Activated CD4-positive, alpha-beta T cell treated with anti-CD3 and anti-CD28 coated beads, Interleukin-2, amount 10 ng/mL, durations not matched to agents 7 days and 5 days (primary cell): ENCODE measurements at regions not wholly inside any gene's neighbourhood (a gene's known extent, or its start where the extent isn't known, plus 50 kb on each side); places are given as distances from the start of the nearest gene placed in this dataset.

ENCODE experiments used
- CTCF ChIA-PET: fragments of 350-600 bp; sonication (Branson Sonifier 250); formaldehyde crosslinking; loops from one replicate; lab custom pipeline; 2021; ENCODE audit warnings: antibody characterized with exemption; lab: Charles Lee
- POLR2A ChIA-PET: fragments of 350-600 bp; sonication (Branson Sonifier 250); formaldehyde crosslinking; loops from one replicate; lab custom pipeline; 2021; ENCODE audit warnings: antibody characterized with exemption; lab: Charles Lee
- DNase-seq: peaks from one replicate; pipeline ENCODE4 v3.0.0-alpha.2; 2020
- H3K27ac Mint-ChIP-seq: one replicate; pipeline ENCODE4 v1.8.0; 2021; ENCODE audit warnings: mild to moderate bottlenecking, moderate library complexity, mixed read lengths
- H3K27me3 Mint-ChIP-seq: one replicate; pipeline ENCODE4 v1.8.0; 2021; ENCODE audit warnings: mixed read lengths
- H3K36me3 Mint-ChIP-seq: one replicate; pipeline ENCODE4 v1.8.0; 2021; ENCODE audit warnings: low read depth, mixed read lengths
- H3K4me1 Mint-ChIP-seq: one replicate; pipeline ENCODE4 v1.8.0; 2021; ENCODE audit warnings: mixed read lengths
- H3K4me3 Mint-ChIP-seq: one replicate; pipeline ENCODE4 v1.8.0; 2021; ENCODE audit warnings: mild to moderate bottlenecking, moderate library complexity, mixed read lengths
- H3K9me3 Mint-ChIP-seq: one replicate; pipeline ENCODE4 v1.8.0; 2021; ENCODE audit warnings: mixed read lengths

GRCh38 chr2:238744951-238745350 lies 102.9 kb upstream of the TWIST2 start:
- POLR2A ChIA-PET = no interaction called here
- DNase-seq = no peak
- CTCF ChIA-PET = no interaction called here
- H3K27ac Mint-ChIP-seq = no peak overlapping the region
- H3K27me3 Mint-ChIP-seq = peaks cover 4% of the 10 kb centered on the region
- H3K4me3 Mint-ChIP-seq = no peak overlapping the region
- no peaks in the 10 kb centered on the region for H3K36me3 Mint-ChIP-seq
- no peaks in the 10 kb centered on the region for H3K9me3 Mint-ChIP-seq
- H3K4me1 Mint-ChIP-seq = no peaks in the 10 kb centered on the region

DNA sequence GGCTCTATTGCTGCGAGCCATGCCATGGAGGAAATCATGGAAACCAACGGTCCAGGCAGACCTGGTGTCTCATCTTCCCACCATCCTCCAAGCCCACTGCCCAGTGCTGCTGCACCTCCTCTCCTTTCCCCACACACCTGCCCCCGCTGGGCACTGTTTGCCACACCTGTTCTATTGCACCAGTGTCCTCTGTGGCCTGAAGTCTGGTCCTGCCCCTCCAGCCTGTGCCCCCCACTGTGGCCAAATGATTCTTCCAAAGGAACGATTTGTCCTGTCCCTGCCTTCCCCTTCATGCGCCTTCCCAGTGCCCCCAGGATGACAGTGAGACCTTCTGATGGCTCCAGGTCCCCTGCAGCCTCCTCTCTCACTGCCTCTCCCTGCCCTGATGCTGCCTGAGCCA lies 101.9 kb upstream of the TWIST2 start:
- no peaks in the 10 kb centered on the region for H3K9me3 Mint-ChIP-seq

GRCh38 chr2:238747114-238747513 lies 100.8 kb upstream of the TWIST2 start:
- Mint-ChIP-seq H3K36me3 (no peaks in the 10 kb centered on the region), H3K4me1 (no peaks in the 10 kb centered on the region), H3K4me3 (no peak overlapping the region), H3K27me3 (peaks cover 4% of the 10 kb centered on the region), H3K27ac (no peak overlapping the region), H3K9me3 (no peaks in the 10 kb centered on the region)
- POLR2A ChIA-PET = no interaction called here
- CTCF ChIA-PET = interaction anchor here (0.6 kb wide), 1 partner anchor 19 kb away, joined by 3 read pairs; no protein-coding TSS in a partner anchor
- DNase-seq = no peak

More for the DNA sequence above, 101.9 kb upstream of the TWIST2 start:
- POLR2A ChIA-PET = no interaction called here
- Mint-ChIP-seq H3K4me1 (no peaks in the 10 kb centered on the region), H3K27ac (no peak overlapping the region), H3K36me3 (no peaks in the 10 kb centered on the region), H3K4me3 (no peak overlapping the region), H3K27me3 (peaks cover 4% of the 10 kb centered on the region)
- no peak for DNase-seq
- CTCF ChIA-PET = no interaction called here

GRCh38 chr2:238747557-238747956 lies 100.3 kb upstream of the TWIST2 start:
- Mint-ChIP-seq H3K27me3 (peaks cover 4% of the 10 kb centered on the region), H3K27ac (no peak overlapping the region), H3K4me3 (no peak overlapping the region), H3K4me1 (no peaks in the 10 kb centered on the region), H3K9me3 (no peaks in the 10 kb centered on the region), H3K36me3 (no peaks in the 10 kb centered on the region)
- ChIA-PET CTCF (no interaction called here), POLR2A (no interaction called here)
- DNase-seq = no peak

- H3K27ac Mint-ChIP-seq = no peak overlapping the region
- no peaks in the 10 kb centered on the region for H3K4me1 Mint-ChIP-seq
- peaks cover 4% of the 10 kb centered on the region for H3K27me3 Mint-ChIP-seq
- H3K4me3 Mint-ChIP-seq = no peak overlapping the region
- DNase-seq = no peak
- POLR2A ChIA-PET = no interaction called here
- CTCF ChIA-PET = no interaction called here
- no peaks in the 10 kb centered on the region for H3K36me3 Mint-ChIP-seq
- H3K9me3 Mint-ChIP-seq = no peaks in the 10 kb centered on the region
Observed at GRCh38 chr2:238750212-238750904, 97.5 kb upstream of the TWIST2 start.

- ChIA-PET POLR2A (no interaction called here), CTCF (no interaction called here)
- no peak for DNase-seq
- Mint-ChIP-seq H3K4me1 (no peaks in the 10 kb centered on the region), H3K4me3 (no peak overlapping the region), H3K27me3 (peaks cover 6% of the 10 kb centered on the region), H3K36me3 (no peaks in the 10 kb centered on the region), H3K9me3 (no peaks in the 10 kb centered on the region), H3K27ac (no peak overlapping the region)
Observed at GRCh38 chr2:238754259-238754658, 93.6 kb upstream of the TWIST2 start.

- CTCF ChIA-PET = no interaction called here
- no peaks in the 10 kb centered on the region for H3K4me1 Mint-ChIP-seq
- peaks cover 6% of the 10 kb centered on the region for H3K27me3 Mint-ChIP-seq
- POLR2A ChIA-PET = no interaction called here
- H3K4me3 Mint-ChIP-seq = no peak overlapping the region
- DNase-seq = no peak
- no peak overlapping the region for H3K27ac Mint-ChIP-seq
- H3K36me3 Mint-ChIP-seq = no peaks in the 10 kb centered on the region
- no peaks in the 10 kb centered on the region for H3K9me3 Mint-ChIP-seq
Observed at GRCh38 chr2:238761868-238762267, 86.0 kb upstream of the TWIST2 start.

DNA sequence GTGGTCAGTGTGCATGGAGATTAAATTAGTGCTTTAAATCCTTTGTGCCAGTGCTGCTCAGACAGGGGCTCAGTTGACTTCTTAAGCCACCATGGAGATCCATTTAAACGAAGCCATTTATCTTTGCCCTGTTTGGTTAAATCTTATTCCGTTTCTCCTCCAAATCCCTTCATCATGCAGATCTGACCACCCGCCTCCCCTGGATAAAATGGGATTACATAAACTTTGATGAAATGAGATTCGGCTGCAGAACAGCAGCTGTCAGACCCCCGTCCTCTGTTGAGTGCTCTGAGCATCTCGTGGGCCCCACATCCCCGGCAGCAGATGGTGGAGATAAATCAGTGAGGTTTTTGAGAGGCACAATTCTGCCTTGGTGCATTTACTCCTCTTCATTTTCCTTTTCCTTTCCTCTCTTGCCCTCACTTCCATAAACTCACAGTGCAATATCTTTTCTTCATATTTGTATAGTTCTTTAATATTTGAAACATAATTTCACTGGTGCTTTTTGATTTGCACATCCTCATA lies 84.4 kb upstream of the TWIST2 start:
- no peaks in the 10 kb centered on the region for H3K36me3 Mint-ChIP-seq
- CTCF ChIA-PET = no interaction called here
- H3K4me3 Mint-ChIP-seq = no peak overlapping the region
- H3K4me1 Mint-ChIP-seq = no peaks in the 10 kb centered on the region
- no peak overlapping the region for H3K27ac Mint-ChIP-seq
- POLR2A ChIA-PET = no interaction called here
- H3K9me3 Mint-ChIP-seq = no peaks in the 10 kb centered on the region
- peaks cover 7% of the 10 kb centered on the region for H3K27me3 Mint-ChIP-seq
- no peak for DNase-seq

DNA sequence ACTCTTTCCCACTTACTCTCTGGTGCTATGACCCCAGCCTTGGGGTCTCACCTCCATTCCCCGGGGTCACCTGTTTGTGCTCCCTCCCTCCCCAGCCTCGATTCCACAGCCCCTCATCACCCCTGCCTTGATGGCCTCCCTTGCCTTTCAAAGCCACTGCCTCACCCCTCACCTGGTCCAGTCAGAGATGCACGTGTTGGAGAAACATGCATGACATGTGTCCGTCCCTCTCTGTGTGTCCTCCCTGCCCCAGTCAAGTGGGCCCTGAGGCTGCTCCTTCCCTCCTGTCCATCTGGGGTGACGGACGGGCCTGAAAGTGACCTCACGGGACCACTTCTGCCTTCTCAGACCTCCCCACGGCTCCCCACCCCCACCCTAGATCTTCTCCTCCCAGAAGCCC lies 82.3 kb upstream of the TWIST2 start:
- Mint-ChIP-seq H3K4me3 (no peak overlapping the region), H3K9me3 (no peaks in the 10 kb centered on the region), H3K27me3 (peaks cover 20% of the 10 kb centered on the region), H3K36me3 (no peaks in the 10 kb centered on the region), H3K27ac (no peak overlapping the region), H3K4me1 (no peaks in the 10 kb centered on the region)
- ChIA-PET CTCF (no interaction called here), POLR2A (no interaction called here)
- no peak for DNase-seq

DNA sequence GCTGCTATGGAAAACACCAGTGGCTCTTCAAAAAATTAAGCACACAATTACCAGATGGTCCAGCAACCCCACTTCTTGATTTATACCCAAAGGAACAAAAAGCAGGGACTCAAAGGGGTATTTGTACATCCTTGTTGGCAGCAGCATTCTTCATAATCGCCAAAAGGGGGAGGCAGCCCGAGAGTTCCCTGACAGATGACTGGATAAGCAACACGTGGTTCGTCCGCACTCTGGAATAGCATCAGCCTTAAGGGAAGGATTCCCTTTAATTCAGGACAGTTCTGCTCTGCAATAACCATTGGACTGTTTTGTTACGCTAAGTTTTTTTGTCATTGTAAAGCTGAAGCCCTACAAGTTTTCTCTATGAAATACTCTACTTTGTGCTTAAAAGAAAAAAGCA lies 76.7 kb upstream of the TWIST2 start:
- Mint-ChIP-seq H3K27ac (no peak overlapping the region), H3K4me3 (no peak overlapping the region), H3K9me3 (no peaks in the 10 kb centered on the region), H3K36me3 (no peaks in the 10 kb centered on the region), H3K27me3 (peaks cover 18% of the 10 kb centered on the region), H3K4me1 (no peaks in the 10 kb centered on the region)
- ChIA-PET CTCF (no interaction called here), POLR2A (no interaction called here)
- no peak for DNase-seq

GRCh38 chr2:238771639-238772038 lies 76.2 kb upstream of the TWIST2 start:
- no peaks in the 10 kb centered on the region for H3K9me3 Mint-ChIP-seq

DNA sequence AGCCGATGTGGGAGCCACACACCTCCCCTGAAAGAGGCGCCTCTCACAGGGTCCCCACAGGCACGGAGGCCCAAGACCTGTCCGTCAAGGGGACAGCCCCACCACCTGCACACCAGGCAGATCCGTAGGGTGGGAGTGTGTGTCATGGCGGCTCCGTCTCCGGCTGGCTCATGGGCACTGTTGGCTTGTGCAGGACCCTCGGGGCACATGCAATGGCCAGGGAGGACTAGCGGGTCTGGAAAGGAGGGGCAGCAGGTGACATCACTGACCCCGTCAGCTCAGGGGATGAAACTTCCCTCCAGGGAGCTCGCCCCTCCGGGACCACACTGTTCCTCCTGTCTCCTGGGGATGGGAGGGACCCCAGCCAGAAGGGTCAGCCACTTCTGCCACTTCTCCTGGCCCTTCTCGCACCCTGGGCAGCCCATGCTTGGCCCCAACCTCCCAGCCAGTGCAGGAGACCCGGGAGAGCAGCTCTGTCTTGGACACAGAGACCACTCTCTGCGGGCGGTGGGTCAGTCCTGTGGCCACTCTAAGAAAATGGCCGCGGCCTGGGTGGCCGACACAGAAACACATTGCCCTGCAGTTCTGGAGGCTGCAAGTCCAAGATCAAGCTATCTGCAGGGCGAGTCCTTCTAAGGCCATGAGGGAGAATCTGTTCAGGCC lies 75.1 kb upstream of the TWIST2 start:
- DNase-seq = no peak
- ChIA-PET CTCF (interaction anchor here (1.1 kb wide), 1 partner anchor 205 kb away, joined by 3 read pairs; no protein-coding TSS in a partner anchor), POLR2A (no interaction called here)
- Mint-ChIP-seq H3K9me3 (no peaks in the 10 kb centered on the region), H3K4me1 (no peaks in the 10 kb centered on the region), H3K36me3 (no peaks in the 10 kb centered on the region), H3K4me3 (no peak overlapping the region), H3K27me3 (peaks cover 18% of the 10 kb centered on the region), H3K27ac (no peak overlapping the region)

More at GRCh38 chr2:238771639-238772038, 76.2 kb upstream of the TWIST2 start:
- peaks cover 18% of the 10 kb centered on the region for H3K27me3 Mint-ChIP-seq
- no peak overlapping the region for H3K4me3 Mint-ChIP-seq
- no peaks in the 10 kb centered on the region for H3K4me1 Mint-ChIP-seq
- POLR2A ChIA-PET = no interaction called here
- CTCF ChIA-PET = interaction anchor here (1.1 kb wide), 1 partner anchor 204 kb away, joined by 3 read pairs; no protein-coding TSS in a partner anchor
- no peak overlapping the region for H3K27ac Mint-ChIP-seq
- no peak for DNase-seq
- H3K36me3 Mint-ChIP-seq = no peaks in the 10 kb centered on the region

- Mint-ChIP-seq H3K36me3 (no peaks in the 10 kb centered on the region), H3K27me3 (peaks cover 15% of the 10 kb centered on the region), H3K9me3 (no peaks in the 10 kb centered on the region), H3K4me1 (no peaks in the 10 kb centered on the region), H3K27ac (no peak overlapping the region), H3K4me3 (no peak overlapping the region)
- POLR2A ChIA-PET = no interaction called here
- CTCF ChIA-PET = no interaction called here
- DNase-seq = no peak
Observed at GRCh38 chr2:238773472-238773871, 74.4 kb upstream of the TWIST2 start.
